HG02970 (cell line): ENCODE measurements at regions not wholly inside any gene's neighbourhood (a gene's known extent, or its start where the extent isn't known, plus 50 kb on each side); places are given as distances from the start of the nearest gene placed in this dataset.
"Not testable (repeated sequence)": the region's sequence is repeated elsewhere in the genome, so short reads cannot be mapped to it uniquely, and the experiment has no call there.

ENCODE experiments used
- ATAC-seq: cut with Tn5 transposase; IDR thresholded peaks from one replicate; pipeline ENCODE4 v1.9.1; 2021; ENCODE audit warnings: mild to moderate bottlenecking, moderate library complexity, moderate number of reproducible peaks; ENCODE audit not compliant: unreplicated experiment, low FRiP score

DNA sequence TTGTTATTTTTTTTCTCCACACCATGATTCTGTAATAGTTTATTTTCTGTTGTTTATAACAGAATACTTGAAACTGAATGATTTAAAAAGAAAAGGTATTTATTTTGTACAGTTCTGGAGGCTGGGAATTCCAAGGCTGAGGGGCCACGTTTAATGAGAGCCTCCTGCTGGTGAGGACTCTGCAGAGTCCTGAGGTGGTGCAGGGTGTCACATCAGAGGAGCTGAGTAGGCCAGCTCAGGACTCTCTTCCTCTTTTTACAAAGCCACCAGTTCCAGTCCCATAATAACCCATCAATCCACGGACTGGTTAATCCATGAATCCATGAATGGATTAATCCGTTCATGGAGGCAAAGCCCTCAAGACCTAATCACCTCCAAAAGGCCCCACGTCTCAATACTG lies 71.6 kb downstream of the TFAP2A start:
- no peak for ATAC-seq

DNA sequence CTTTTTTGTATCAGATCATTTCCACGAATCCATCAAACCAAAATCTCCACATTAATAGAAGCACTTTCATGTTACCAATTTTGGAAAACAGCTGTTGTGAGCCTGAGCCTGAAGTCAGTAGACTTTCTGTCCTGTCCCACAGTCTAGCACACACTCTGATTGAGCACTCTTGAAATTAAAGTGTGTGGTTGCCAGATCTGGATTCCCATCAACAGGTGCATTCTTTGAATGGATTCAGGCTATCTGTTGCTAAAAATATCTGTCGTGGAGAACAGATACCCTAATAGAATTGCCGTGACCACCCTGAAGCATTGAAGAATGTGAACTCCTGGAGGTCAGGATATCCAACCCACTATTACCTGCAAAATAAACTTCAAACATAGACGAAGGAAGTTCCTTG lies 73.3 kb downstream of the TFAP2A start:
- no peak for ATAC-seq

DNA sequence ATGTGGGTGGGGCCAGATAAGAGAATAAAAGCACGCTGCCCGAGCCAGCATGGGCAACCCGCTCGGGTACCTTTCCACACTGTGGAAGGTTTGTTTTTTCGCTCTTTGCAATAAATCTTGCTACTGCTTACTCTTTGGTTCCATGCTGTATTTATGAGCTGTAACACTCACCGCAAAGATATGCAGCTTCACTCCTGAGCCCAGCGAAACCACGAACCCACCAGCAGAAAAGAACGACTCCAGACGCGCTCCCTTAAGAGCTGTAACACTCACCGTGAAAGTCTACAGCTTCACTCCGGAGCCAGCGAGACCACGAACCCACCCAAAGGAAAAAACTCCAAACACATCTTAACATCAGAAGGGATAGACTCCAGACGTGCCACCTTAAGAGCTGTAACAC lies 76.7 kb downstream of the TFAP2A start:
- ATAC-seq, result no peak

DNA sequence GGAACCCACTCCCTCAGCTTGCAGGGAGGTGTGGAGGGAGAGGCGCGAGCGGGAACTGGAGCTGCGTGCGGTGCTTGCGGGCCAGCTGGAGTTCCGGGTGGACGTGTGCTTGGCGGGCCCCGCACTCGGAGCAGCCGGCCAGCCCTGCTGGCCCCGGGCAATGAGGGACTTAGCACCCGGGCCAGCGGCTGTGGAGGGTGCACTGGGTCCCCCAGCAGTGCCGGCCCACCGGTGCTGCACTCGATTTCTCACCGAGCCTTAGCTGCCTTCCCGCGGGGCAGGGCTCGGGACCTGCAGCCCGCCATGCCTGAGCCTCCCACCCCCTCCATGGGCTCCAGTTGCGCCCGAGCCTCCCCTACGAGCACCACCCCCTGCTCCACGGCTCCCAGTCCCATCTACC lies 77.5 kb downstream of the TFAP2A start:
- ATAC-seq, result not testable (repeated sequence)

DNA sequence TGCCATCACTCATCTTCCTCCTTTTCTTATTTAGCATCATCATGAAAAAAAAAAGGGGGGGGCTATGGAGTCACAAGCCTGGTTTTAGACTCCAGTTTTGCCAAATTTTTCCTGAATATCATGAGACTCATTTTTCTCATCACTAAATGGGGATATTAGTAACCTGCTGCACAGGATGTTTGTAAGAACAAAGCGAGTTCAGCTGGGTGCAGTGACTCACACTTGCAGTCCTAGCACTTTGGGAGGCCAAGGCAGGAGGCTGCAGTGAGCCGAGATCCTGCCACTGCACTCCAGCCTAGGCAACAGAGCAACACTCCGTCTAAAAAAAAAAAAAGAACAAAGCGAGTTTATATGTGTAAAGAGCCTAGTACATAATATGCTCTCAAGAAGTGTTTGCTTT lies 82.8 kb downstream of the TFAP2A start:
- ATAC-seq, result no peak

DNA sequence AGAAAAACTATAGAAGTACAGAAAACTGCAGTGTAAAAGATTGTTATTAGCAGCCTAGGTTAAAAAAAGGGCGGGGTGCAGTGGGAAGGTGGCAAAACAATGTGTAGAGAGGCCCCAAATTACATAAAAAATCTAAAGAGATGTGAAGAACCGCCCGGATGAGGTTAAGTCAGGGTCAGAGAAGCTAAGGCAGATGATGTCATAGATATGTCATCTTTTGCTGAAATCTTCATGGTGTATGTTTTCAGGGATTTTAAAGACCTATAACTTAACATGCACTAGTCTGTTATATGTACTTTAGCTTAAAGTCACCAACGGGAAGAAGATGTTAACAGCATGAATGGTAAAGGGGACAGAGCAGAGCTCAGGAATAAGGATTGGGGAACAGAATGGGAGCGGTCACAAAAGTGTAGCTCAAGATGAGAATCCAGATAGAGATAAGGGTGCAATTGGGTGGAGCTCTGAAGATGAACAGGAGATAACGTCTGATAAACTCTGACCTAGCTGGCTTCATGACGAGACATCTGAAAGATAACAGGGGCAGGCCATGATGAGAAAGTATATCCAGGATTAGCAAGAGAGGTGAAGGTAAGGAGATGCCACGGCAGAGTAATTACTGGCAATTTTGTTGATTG lies 83.4 kb downstream of the TFAP2A start:
- no peak for ATAC-seq

DNA sequence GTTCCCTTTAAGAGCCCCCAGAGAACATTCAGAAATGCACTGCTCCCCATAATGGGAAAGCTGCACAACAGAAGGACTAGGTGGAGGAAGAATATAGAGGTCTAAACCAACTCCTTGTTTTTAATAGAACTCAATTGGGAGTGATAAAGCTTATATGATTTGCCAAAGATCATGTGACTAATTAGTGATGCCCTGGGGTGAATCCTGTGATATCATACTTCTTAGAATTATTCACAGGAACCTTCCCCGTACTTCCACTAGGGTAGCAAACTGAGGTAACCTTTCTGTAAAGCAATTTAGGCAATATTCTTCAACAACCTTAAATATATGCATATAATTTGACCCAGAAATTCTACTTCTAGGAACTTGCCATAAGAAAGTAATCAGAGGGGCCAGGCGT lies 84.4 kb downstream of the TFAP2A start:
- ATAC-seq, result no peak

DNA sequence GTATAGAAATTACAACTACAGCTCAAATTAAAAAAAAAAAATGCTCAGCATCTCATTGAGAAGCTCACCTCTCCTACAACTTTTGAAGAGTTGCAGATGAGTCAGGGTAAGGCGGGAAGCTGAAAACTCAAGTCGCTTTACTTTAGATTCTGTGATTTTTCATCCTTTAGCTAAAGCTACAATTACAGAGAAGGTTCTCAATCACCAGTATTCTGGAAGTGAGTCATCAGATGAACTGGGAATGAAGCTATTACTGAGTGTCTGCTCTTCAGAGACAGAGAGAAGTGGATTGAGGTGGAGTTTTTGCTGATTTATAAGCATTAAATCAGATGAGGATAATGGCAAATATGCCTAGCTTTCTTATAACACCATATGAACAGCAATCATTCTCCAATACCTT lies 91.9 kb downstream of the TFAP2A start:
- ATAC-seq, result no peak

DNA sequence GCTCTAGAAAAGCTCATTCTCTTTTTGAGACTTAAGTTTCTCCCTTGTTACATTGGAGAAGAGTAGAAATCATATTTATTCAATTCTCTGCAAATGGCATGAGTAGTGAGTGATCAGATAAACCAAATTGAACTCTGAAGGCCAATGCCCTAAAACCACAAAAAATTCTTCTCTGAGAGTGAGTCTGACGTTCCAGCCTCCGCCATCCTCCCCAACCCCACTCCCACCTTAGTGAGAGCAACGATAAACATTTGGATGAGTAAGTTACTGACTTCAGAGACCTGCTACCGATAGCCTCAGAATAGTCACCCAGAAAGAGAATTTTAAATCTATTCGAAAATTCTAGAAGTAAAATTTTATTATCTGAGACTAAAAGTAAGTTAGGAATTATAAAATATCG lies 94.6 kb downstream of the TFAP2A start:
- ATAC-seq, result no peak

DNA sequence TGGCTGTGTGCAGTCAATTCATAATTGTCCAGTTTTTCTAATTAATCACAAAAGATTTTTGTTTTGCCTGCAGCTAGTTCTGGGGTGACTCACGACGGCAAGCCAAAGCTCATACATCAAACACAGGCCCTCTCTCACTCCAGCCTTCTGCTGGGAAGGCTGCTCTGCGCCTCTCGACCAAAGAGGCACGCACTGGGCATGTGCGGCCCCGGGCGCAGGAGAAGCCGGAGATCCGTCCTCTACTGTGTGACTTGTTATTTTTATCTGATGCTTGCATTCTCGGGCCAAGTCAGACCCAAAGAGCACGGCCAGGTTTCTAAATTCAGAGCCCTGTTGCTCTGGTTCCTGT lies 98.5 kb downstream of the TFAP2A start:
- no peak for ATAC-seq

DNA sequence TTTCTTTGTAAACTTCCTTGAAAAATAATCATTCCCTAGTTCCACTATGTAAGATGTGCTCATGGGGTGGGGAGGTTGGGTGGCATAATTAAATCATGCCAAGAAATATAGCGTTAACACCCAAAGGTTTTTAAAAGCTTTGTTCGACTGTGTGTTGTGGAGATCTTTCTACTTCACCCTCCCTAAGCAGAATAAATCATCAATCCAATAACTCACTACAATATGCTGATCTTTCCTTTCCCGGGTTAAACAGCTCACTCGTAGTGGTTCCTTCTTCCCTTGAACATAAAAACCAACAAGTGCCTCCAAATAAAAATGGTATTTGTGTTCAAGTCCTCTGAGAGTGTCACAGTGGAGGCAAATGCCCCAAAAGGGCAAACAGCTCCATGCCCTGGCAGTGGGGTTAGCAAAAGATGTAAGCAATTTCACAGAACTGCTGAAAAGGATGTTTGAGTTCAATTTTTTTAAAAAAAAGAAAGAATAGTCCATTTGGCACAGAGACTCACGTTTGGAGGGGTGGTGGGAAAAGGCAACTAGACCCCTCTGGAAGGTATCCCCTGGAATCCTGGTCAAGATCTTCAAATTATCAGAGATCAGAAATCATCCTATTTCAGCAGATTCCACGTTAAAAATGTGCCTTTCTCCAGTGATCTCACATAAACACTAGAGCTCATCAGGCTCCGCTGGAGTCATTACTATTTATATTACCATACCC lies 99.1 kb downstream of the TFAP2A start:
- no peak for ATAC-seq

DNA sequence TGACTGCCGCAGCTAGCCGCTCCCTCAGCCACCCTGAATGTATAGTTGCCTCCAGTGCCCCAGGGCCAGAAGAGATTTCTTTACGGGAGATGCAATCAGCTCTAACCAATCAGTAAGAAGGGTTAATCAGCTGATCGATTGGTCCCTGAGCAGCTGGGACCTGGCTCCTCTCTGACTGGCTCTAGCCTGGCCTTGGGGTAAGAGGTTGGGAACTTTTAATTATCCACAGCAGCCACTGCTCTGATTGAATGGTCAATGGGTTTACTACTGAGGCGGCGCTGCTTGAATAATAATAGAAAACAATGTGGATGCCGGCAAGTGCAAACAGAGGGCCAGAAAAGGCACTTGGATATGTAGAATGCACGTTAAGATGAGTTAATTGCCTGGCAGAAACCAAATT lies 99.8 kb downstream of the TFAP2A start:
- ATAC-seq, result no peak

DNA sequence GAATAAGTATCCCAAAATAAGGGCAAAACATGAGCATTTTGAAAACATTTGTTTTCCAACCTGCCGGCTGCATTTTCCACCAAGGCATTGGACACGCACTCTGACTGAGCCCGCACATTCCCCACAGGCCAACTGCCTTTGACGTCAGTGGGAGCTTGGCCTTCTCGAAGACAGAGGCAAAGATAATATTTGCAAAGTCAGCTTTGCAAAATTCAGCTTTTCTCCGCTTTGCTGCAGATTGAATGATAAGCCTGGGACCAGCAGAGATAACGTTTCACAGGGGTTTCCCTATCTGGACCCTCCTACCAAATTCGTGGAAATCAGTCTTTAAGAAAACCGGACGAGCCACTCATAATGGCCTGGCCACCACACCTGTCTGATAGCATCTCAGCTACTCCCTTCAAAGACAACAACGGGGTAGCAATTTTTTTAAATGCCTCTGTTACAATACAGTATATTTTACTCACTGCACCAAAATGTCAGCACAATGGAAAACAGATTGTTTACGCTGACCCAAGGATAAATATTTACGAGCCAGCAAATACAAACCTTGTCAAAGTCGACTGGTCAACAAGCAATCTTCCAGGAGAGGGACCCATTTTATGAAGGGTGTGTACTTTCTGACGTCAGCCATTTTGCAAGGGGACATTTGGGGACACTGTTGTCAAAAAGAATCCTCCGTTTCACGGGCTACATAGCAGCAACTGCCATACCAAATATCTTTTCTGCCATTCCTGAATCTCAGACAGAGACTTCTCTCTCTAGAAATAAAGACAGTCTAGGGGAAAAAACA lies 100.5 kb downstream of the TFAP2A start:
- ATAC-seq, result no peak

DNA sequence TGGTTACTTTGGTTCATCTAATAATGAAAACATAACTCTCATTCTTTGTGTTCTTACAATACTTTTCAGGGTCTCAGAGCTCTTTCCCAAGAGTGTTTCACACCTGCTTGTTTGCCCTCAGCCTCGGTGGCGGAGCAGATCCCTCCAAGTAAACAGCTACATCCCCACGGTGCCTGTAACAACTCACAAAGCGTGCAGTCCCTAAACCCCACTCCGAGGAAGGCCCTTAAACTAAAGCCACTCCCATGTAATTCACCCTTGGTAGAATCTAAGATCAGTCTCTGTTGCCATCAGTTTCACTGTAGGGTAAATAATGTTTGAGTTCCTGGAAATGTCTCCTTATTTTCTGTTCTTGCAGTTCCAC lies 101.1 kb downstream of the TFAP2A start:
- ATAC-seq, result no peak

DNA sequence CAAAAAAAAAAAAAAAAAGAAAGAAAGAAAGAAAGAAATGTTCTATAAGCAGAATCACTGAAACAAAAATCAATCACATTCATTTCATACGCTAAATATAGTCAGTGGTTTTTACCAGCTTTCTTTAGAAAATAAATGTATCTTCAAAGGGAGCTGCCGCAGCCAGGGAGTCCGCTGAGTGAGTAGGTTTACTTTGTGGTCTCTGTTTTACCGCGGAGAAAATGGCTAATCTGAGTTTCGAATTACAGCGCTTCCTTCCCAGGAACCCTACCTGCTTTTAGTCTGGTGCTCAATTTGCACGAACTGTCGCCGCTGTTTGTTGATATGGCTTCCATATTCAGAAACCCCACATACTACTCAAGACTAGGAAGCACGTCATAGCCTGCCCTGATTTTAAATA lies 102.4 kb downstream of the TFAP2A start:
- ATAC-seq, result no peak

DNA sequence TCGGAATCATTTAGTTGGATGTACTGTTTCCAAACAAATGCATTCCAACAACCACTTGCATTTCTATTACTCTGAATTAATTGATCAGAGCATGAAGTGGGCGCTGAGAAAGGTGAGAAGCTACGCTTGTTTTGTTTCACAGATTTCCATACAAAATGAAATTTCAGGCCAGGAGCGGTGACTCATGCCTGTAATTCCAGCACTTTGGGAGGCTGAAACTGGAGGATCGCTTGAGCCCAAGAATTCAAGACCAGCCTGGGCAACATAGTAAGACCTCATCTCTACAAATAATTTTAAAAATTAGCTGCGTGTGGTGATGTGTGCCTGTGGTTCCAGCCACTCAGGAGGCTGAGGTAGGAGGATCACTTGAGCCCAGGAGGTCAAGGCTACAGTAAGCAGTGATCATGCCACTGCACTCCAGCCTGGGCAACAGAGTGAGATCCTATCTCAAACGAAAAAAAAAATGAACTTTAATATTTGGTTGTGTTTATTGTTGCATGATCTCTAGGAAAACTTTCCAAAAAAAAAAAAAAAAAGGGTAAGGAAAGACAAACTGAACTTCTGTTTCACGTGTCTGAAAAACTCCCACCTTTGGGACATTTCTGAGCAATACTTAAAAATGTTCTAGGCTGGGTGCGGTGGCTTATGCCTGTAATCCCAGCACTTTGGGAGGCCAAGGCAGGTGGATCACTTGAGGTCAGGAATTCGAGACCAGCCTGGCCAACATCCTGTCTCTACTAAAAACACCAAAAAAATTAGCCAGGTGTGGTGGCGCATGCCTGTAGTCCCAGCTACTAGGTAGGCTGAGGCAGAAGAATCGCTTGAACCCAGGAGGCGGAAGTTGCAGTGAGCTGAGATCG lies 103.1 kb downstream of the TFAP2A start:
- ATAC-seq, result not testable (repeated sequence)

DNA sequence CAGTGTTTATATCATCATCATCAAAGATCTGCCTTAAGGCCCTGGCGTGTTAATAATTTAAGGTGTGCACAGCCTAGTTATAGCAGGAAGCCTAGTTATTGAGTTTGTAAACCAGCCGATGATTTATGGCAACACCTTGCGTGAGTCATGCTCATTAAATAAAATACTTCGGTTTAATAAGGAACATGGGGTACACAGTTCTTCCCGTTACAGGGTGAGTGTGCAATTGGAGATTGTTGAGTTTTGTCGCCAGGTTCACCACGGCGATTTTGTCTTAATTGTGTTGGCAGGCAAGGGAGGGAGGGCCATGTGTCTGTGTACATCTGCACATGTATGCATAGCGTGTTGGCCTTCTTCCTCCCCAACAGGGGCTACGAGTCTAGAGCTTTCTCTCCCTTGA lies 104.0 kb downstream of the TFAP2A start:
- ATAC-seq, result no peak

DNA sequence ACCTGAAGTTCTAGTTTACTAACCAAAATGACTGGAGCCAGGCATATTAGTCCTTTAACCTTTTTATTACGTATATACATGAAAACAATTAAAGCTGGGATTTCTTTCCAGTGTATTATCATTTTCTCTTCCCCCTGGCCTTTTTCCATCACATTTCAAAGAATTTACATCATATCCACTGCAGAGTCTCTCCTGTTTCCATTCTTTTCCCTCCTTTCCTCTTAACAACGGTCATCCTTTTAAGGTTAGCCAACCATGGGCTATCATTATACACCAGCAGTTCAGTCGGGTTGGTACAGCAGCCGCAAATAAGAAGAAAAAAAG lies 104.6 kb downstream of the TFAP2A start:
- no peak for ATAC-seq

DNA sequence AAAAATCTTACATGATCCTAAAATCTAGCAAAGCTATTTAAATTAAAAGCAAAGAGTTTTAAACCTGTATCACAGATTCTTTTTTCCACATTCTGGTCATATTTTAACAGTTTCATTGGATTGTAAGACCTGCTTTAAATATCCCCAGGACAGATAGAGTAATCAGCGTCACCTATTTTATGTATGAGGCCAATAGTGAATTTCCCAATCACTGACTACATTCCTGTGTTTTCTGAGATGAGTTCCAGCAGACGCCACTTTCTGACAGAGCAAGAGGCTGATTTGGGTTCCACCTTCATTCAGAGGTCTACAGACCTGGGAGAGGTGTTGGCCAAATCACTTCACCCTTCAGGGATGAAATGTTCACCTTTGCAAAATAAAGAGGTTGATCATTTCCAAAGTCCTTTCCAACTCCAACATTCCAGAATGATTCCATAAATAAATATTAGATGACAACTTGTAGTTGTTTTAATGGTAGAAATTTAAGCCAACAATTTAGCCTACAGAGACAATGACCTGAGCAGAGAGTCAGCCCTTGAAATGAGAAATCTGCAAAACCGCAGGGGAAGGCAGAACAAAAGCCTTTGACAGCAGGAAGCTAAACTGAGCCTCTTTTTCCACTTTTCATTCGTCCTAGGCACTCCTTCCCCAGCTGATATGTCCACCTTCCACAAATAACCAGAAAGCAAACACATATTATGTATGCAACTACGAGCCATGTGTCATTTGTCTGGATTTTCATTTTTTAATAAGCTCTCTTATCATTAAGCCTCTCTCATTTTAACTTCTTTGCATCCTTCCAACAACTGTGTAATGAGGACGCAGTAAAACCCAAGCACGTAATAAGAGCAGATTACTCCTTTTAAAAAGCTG lies 105.2 kb downstream of the TFAP2A start:
- ATAC-seq, result no peak

DNA sequence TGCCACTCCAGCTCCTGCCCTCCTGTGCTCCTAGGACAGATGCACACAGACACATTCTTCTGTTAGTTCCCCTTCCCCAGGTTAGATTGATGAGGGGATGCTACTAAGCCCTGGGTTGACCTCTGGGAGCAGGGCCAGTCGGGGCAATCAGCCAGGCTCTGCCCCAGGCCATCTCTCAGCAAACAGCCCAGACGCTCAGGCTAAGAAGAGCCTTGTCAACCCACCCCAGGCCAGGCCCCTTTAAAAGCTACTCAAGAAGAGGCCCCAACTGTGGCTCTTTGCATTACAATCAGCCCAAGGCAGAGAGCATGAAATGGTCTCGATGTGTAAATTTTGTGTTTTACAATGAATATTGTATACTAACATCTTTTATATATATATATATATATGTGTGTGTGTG lies 107.4 kb downstream of the TFAP2A start:
- ATAC-seq, result no peak
